Loucy (cell line): ENCODE measurements at regions not wholly inside any gene's neighbourhood (a gene's known extent, or its start where the extent isn't known, plus 50 kb on each side); places are given as distances from the start of the nearest gene placed in this dataset.

Experiments used
- H2AFZ ChIP-seq: fragments of 200-600 bp; sonication (generic); 2 replicates; pipeline ENCODE4 v1.6.0; 2016; ENCODE audit warnings: antibody characterized with exemption, mild to moderate bottlenecking, low read length, moderate library complexity
- H3F3A ChIP-seq: fragments of 200-600 bp; 2 replicates; pipeline ENCODE4 v1.6.0; 2016; ENCODE audit warnings: antibody characterized with exemption, low read depth, mild to moderate bottlenecking
- H3K27me3 ChIP-seq: fragments of 200-600 bp; sonication (generic); 2 replicates; pipeline ENCODE4 v1.6.1; 2014; ENCODE audit warnings: low read length, mild to moderate bottlenecking; ENCODE audit not compliant: insufficient read depth, poor library complexity, severe bottlenecking
- H3K36me3 ChIP-seq: fragments of 200-600 bp; sonication (generic); 2 replicates; pipeline ENCODE4 v1.6.1; 2016; ENCODE audit warnings: low read length; ENCODE audit not compliant: insufficient read depth
- H3K4me1 ChIP-seq: fragments of 200-600 bp; sonication (generic); 2 replicates; pipeline ENCODE4 v1.5.1; 2014; ENCODE audit warnings: low read length, mild to moderate bottlenecking; ENCODE audit not compliant: insufficient read depth, poor library complexity, severe bottlenecking
- H3K4me2 ChIP-seq: fragments of 200-600 bp; sonication (generic); 2 replicates; pipeline ENCODE4 v1.6.0; 2014; ENCODE audit warnings: antibody characterized with exemption, low read length, low read depth, mild to moderate bottlenecking; ENCODE audit not compliant: poor library complexity, severe bottlenecking
- H3K4me3 ChIP-seq: fragments of 200-600 bp; sonication (generic); 2 replicates; pipeline ENCODE4 v1.5.1; 2014; ENCODE audit warnings: low read length, mild to moderate bottlenecking, mixed read lengths; ENCODE audit not compliant: poor library complexity, severe bottlenecking
- H3K79me2 ChIP-seq: fragments of 200-600 bp; sonication (generic); 2 replicates; pipeline ENCODE4 v1.6.1; 2014; ENCODE audit warnings: low read length; ENCODE audit not compliant: insufficient read depth
- H3K9ac ChIP-seq: fragments of 200-600 bp; sonication (generic); 2 replicates; pipeline ENCODE4 v1.6.0; 2014; ENCODE audit warnings: mild to moderate bottlenecking, low read depth, low read length, moderate library complexity; ENCODE audit not compliant: poor library complexity, severe bottlenecking
- H3K9me2 ChIP-seq: fragments of 200-600 bp; sonication (generic); replicated peaks from 2 replicates; pipeline ENCODE4 v1.6.1; 2016; ENCODE audit warnings: low read depth, low read length, mixed read lengths
- H3K9me3 ChIP-seq: fragments of 200-600 bp; sonication (generic); 2 replicates; pipeline ENCODE4 v1.6.1; 2014; ENCODE audit warnings: mild to moderate bottlenecking, antibody characterized with exemption, low read length, low read depth; ENCODE audit not compliant: insufficient read depth
- H4K20me1 ChIP-seq: fragments of 200-600 bp; sonication (generic); 2 replicates; pipeline ENCODE4 v1.6.0; 2014; ENCODE audit warnings: antibody characterized with exemption, low read length, mild to moderate bottlenecking; ENCODE audit not compliant: insufficient read depth, poor library complexity, severe bottlenecking
- CTCF ChIP-seq: fragments of 200-600 bp; sonication (generic); conservative IDR thresholded peaks from 2 replicates; pipeline ENCODE4 v1.5.1; 2014; ENCODE audit warnings: mild to moderate bottlenecking, antibody characterized with exemption, low read length
- EZH2phosphoT487 ChIP-seq: fragments of 200-600 bp; IDR thresholded peaks from 2 replicates; pipeline ENCODE4 v1.6.1; 2018; ENCODE audit warnings: antibody characterized with exemption, mild to moderate bottlenecking, moderate library complexity, borderline replicate concordance

DNA sequence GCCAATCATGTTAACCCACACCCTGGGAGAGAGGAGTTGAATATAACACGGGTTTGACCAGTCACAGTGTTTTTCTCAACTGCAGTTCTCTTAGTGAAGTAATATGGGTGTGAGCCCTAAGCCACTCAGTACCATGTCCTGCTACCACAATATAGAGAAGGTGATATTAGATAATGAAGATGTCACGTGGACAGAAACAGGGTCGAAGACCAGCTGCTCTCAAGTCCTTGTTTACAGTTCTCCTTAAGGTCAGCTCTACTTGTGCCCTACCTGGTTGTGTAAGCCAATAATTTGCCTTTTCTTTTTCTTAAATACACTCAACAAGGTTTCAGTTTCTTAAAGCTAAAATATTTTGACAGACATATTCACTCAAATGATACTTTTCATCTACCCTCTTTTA is 128.3 kb upstream of the POT1 start:
- Histone ChIP-seq H3K9me2 (no peaks in the 10 kb centered on the region), H3K4me3 (no peak overlapping the region)

DNA sequence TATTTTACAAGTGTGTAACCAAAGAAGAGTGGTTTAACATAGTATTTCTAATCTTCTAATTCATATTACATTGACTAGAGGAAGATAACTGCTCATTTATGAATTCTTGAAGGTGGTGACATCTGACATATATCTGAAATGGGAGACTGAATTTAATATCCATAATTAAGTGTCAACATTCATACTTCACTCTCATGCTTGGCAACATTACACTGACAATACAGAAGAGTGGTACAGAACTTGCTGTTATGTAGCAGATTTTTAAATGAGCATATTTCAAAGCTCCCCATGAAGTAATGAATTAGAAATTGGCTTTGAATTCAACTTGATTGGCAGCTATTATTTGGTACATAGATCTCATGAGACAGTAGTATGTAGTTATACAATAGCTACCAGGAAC is 125.8 kb upstream of the POT1 start:
- no peaks in the 10 kb centered on the region for H3K9me3 ChIP-seq
- no peaks in the 10 kb centered on the region for H4K20me1 ChIP-seq
- H3F3A ChIP-seq = no peaks in the 10 kb centered on the region
- no peak overlapping the region for H3K4me3 ChIP-seq
- no peaks in the 10 kb centered on the region for H3K4me1 ChIP-seq
- no peak overlapping the region for H2AFZ ChIP-seq
- H3K4me2 ChIP-seq = no peak overlapping the region
- no peaks in the 10 kb centered on the region for H3K36me3 ChIP-seq
- no peaks in the 10 kb centered on the region for H3K27me3 ChIP-seq
- no peaks in the 10 kb centered on the region for H3K9me2 ChIP-seq
- no peak overlapping the region for H3K9ac ChIP-seq
- TF ChIP-seq EZH2phosphoT487 (no peak), CTCF (no peak)
- H3K79me2 ChIP-seq = no peaks in the 10 kb centered on the region

More for the DNA sequence above, 128.3 kb upstream of the POT1 start:
- no peak overlapping the region for H2AFZ ChIP-seq
- H3K27me3 ChIP-seq = no peaks in the 10 kb centered on the region
- no peaks in the 10 kb centered on the region for H3K9me3 ChIP-seq
- TF ChIP-seq CTCF (no peak), EZH2phosphoT487 (no peak)
- H3K79me2 ChIP-seq = no peaks in the 10 kb centered on the region
- no peaks in the 10 kb centered on the region for H3F3A ChIP-seq
- H3K4me1 ChIP-seq = no peaks in the 10 kb centered on the region
- no peaks in the 10 kb centered on the region for H4K20me1 ChIP-seq
- no peak overlapping the region for H3K4me2 ChIP-seq
- no peak overlapping the region for H3K9ac ChIP-seq
- no peaks in the 10 kb centered on the region for H3K36me3 ChIP-seq

- no peaks in the 10 kb centered on the region for H3K36me3 ChIP-seq
- H3K4me1 ChIP-seq = no peaks in the 10 kb centered on the region
- no peak overlapping the region for H3K4me2 ChIP-seq
- TF ChIP-seq EZH2phosphoT487 (no peak), CTCF (no peak)
- H2AFZ ChIP-seq = no peak overlapping the region
- no peaks in the 10 kb centered on the region for H3K79me2 ChIP-seq
- no peaks in the 10 kb centered on the region for H3K9me3 ChIP-seq
- H3K4me3 ChIP-seq = no peak overlapping the region
- no peaks in the 10 kb centered on the region for H3F3A ChIP-seq
- no peaks in the 10 kb centered on the region for H4K20me1 ChIP-seq
- H3K9me2 ChIP-seq = no peaks in the 10 kb centered on the region
- H3K27me3 ChIP-seq = no peaks in the 10 kb centered on the region
- no peak overlapping the region for H3K9ac ChIP-seq
Measured at GRCh38 chr7:125046767-125047166, 117.1 kb upstream of the POT1 start.
